ENCODE measurements at regions not wholly inside any gene's neighbourhood (a gene's known extent, or its start where the extent isn't known, plus 50 kb on each side); places are given as distances from the start of the nearest gene placed in this dataset.

DNA sequence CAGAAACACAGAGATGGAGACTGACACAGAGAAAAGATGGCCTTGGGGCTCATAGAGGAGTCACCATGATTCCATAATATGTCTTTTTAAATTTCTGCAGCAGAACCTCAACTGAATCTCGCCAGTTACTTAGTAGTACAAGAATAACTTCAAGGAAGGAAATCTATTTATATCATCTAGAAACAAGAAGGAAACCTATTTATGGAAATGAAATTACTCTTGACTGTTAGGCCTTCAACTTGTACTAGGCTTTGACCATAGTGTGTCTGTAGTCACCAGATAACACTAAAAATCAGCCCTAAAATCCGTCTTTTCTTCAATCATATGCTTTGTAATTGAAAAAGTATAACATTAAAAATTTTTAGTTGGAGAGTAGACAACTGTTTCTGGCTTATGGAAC, 740.4 kb downstream of the TRIML1 start:
- ATAC-seq (no peak), DNase-seq (ENCODE audit: low read depth, low spot score) (no peak)
- Histone ChIP-seq H3K9me2 (ENCODE audit: insufficient read depth) (no peaks in the 10 kb centered on the region), H3K4me2 (ENCODE audit: low read length) (no peak overlapping the region), H3K79me2 (ENCODE audit: insufficient read depth, low read length) (no peaks in the 10 kb centered on the region), H3K9me3 (ENCODE audit: control insufficient read depth in 1 of 2, insufficient read depth in 1 of 2, low read depth in 1 of 2, low read length in 2 of 2) (no peaks in the 10 kb centered on the region), H3K4me1 (ENCODE audit: control insufficient read depth in 1 of 2, insufficient read depth in 2 of 2, low read length in 2 of 2) (no peaks in the 10 kb centered on the region), H3K9ac (ENCODE audit: low read length) (no peak overlapping the region), H3K27me3 (ENCODE audit: insufficient read depth, low read length) (no peaks in the 10 kb centered on the region), H3K4me3 (replicated peaks in 1 of 2; ENCODE audit: low read depth in 1 of 2, low read length in 2 of 2) (no peak overlapping the region), H3K36me3 (ENCODE audit: control insufficient read depth in 1 of 2, insufficient read depth in 2 of 2, low read length in 2 of 2) (no peaks in the 10 kb centered on the region), H2AFZ (ENCODE audit: low read depth, low read length, poor library complexity, severe bottlenecking) (no peak overlapping the region), H4K20me1 (ENCODE audit: insufficient read depth) (no peaks in the 10 kb centered on the region), H3K27ac (ENCODE audit: low read depth, low read length) (no peak overlapping the region)
- no TSS peak for BruUV-seq (replicated peaks)
- ChIA-PET CTCF (no interaction called here), POLR2A (no interaction called here), RAD21 (ENCODE audit: low non-redundant PET in 1 of 2, low total read pairs in 2 of 2, uncharacterized antibody in 2 of 2, unreplicated experiment in 2 of 2) (no interaction called here)
- intact Hi-C loops (cut with micrococcal nuclease): no loop called here
- TF ChIP-seq SIN3A (IDR thresholded peaks at IDR 0.05; ENCODE audit: low read depth) (no peak), CEBPB (IDR thresholded peaks at IDR 0.05; ENCODE audit: low read depth) (no peak), FOSL1 (IDR thresholded peaks at IDR 0.05; ENCODE audit: low read depth) (no peak), TCF7L2 (IDR thresholded peaks at IDR 0.05; ENCODE audit: borderline replicate concordance, extremely low read depth, insufficient read depth, insufficient read length) (no peak)
- TF ChIP-seq, protein P1, sequence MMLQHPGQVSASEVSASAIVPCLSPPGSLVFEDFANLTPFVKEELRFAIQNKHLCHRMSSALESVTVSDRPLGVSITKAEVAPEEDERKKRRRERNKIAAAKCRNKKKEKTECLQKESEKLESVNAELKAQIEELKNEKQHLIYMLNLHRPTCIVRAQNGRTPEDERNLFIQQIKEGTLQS (IDR thresholded peaks at IDR 0.05): no peak
- TF ChIP-seq, protein P2, sequence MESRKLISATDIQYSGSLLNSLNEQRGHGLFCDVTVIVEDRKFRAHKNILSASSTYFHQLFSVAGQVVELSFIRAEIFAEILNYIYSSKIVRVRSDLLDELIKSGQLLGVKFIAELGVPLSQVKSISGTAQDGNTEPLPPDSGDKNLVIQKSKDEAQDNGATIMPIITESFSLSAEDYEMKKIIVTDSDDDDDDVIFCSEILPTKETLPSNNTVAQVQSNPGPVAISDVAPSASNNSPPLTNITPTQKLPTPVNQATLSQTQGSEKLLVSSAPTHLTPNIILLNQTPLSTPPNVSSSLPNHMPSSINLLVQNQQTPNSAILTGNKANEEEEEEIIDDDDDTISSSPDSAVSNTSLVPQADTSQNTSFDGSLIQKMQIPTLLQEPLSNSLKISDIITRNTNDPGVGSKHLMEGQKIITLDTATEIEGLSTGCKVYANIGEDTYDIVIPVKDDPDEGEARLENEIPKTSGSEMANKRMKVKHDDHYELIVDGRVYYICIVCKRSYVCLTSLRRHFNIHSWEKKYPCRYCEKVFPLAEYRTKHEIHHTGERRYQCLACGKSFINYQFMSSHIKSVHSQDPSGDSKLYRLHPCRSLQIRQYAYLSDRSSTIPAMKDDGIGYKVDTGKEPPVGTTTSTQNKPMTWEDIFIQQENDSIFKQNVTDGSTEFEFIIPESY (IDR thresholded peaks at IDR 0.05; ENCODE audit: extremely low read depth, insufficient replicate concordance, low read length): no peak

DNA sequence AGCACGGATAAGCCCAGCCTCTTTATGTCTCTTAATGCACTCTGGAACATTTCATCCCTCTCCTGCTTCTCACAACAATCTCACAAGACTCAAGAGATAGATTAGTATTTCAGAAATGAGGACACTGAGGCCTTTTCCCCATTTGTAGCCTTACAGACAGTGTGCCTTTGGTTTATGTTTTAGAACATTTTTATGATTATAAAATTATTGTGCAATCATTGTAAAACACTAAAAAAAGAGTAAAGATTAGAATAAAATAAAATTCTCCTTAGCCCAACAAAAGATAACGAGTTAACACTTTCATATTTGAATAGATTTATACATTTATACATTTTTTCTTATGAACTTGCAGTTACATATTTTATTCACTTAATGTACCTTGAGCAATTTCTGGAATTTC, 748.7 kb downstream of the TRIML1 start:
- no peaks in the 10 kb centered on the region for H3K9me3 ChIP-seq (ENCODE audit: control insufficient read depth in 1 of 2, insufficient read depth in 1 of 2, low read depth in 1 of 2, low read length in 2 of 2)
- no peak overlapping the region for H3K27ac ChIP-seq (ENCODE audit: low read depth, low read length)
- no peak overlapping the region for H3K4me3 ChIP-seq (replicated peaks in 1 of 2; ENCODE audit: low read depth in 1 of 2, low read length in 2 of 2)
- CTCF ChIA-PET: no interaction called here
- H3K36me3 ChIP-seq (ENCODE audit: control insufficient read depth in 1 of 2, insufficient read depth in 2 of 2, low read length in 2 of 2): no peaks in the 10 kb centered on the region
- H3K27me3 ChIP-seq (ENCODE audit: insufficient read depth, low read length): no peaks in the 10 kb centered on the region
- RAD21 ChIA-PET (ENCODE audit: low non-redundant PET in 1 of 2, low total read pairs in 2 of 2, uncharacterized antibody in 2 of 2, unreplicated experiment in 2 of 2): no interaction called here
- intact Hi-C loops (cut with micrococcal nuclease): no loop called here
- DNase-seq (ENCODE audit: low read depth, low spot score) (no peak), ATAC-seq (no peak)
- H2AFZ ChIP-seq (ENCODE audit: low read depth, low read length, poor library complexity, severe bottlenecking): no peak overlapping the region
- no peak overlapping the region for H3K4me2 ChIP-seq (ENCODE audit: low read length)
- H3K4me1 ChIP-seq (ENCODE audit: control insufficient read depth in 1 of 2, insufficient read depth in 2 of 2, low read length in 2 of 2): no peaks in the 10 kb centered on the region
- POLR2A ChIA-PET: no interaction called here
- H3K9ac ChIP-seq (ENCODE audit: low read length): no peak overlapping the region
- H3K79me2 ChIP-seq (ENCODE audit: insufficient read depth, low read length): no peaks in the 10 kb centered on the region
- H3K9me2 ChIP-seq (ENCODE audit: insufficient read depth): no peaks in the 10 kb centered on the region
- TF ChIP-seq ELF1 (IDR thresholded peaks at IDR 0.05; ENCODE audit: borderline replicate concordance, low read depth) (no peak), CBX3 (IDR thresholded peaks at IDR 0.05; ENCODE audit: low read depth) (no peak), ZFX (IDR thresholded peaks at IDR 0.05) (no peak), SIN3A (IDR thresholded peaks at IDR 0.05; ENCODE audit: low read depth) (no peak), YY1 (IDR thresholded peaks at IDR 0.05; ENCODE audit: extremely low read depth, insufficient replicate concordance, low read depth, low read length) (no peak), EZH2 (IDR thresholded peaks at IDR 0.05) (no peak), EZH2phosphoT487 (IDR thresholded peaks at IDR 0.05; ENCODE audit: borderline replicate concordance) (no peak)
- TF ChIP-seq, protein P3, sequence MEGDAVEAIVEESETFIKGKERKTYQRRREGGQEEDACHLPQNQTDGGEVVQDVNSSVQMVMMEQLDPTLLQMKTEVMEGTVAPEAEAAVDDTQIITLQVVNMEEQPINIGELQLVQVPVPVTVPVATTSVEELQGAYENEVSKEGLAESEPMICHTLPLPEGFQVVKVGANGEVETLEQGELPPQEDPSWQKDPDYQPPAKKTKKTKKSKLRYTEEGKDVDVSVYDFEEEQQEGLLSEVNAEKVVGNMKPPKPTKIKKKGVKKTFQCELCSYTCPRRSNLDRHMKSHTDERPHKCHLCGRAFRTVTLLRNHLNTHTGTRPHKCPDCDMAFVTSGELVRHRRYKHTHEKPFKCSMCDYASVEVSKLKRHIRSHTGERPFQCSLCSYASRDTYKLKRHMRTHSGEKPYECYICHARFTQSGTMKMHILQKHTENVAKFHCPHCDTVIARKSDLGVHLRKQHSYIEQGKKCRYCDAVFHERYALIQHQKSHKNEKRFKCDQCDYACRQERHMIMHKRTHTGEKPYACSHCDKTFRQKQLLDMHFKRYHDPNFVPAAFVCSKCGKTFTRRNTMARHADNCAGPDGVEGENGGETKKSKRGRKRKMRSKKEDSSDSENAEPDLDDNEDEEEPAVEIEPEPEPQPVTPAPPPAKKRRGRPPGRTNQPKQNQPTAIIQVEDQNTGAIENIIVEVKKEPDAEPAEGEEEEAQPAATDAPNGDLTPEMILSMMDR (IDR thresholded peaks at IDR 0.05 in 2 of 3, conservative IDR thresholded peaks at IDR 0.05 in 1 of 3; ENCODE audit: borderline replicate concordance in 1 of 3, insufficient read depth in 1 of 3, low read depth in 2 of 3, low read length in 2 of 3): no peak
- no TSS peak for BruUV-seq (replicated peaks)
- H4K20me1 ChIP-seq (ENCODE audit: insufficient read depth): no peaks in the 10 kb centered on the region
